Suppressor macrophage treated with lipopolysaccharide for 4 hours (primary cell): ENCODE measurements at regions not wholly inside any gene's neighbourhood (a gene's known extent, or its start where the extent isn't known, plus 50 kb on each side); places are given as distances from the start of the nearest gene placed in this dataset.
"Not testable (repeated sequence)": the region's sequence is repeated elsewhere in the genome, so short reads cannot be mapped to it uniquely, and the experiment has no call there.

Experiments
- DNase-seq: peaks from one replicate; pipeline ENCODE4 v3.0.0-alpha.2; 2020

- DNase-seq: not testable (repeated sequence)
Measured at GRCh38 chrX:89539150-89539549, 382.6 kb upstream of the TGIF2LX start.

- not testable (repeated sequence) for DNase-seq
Measured at GRCh38 chrX:89557146-89557545, 364.6 kb upstream of the TGIF2LX start.

DNA sequence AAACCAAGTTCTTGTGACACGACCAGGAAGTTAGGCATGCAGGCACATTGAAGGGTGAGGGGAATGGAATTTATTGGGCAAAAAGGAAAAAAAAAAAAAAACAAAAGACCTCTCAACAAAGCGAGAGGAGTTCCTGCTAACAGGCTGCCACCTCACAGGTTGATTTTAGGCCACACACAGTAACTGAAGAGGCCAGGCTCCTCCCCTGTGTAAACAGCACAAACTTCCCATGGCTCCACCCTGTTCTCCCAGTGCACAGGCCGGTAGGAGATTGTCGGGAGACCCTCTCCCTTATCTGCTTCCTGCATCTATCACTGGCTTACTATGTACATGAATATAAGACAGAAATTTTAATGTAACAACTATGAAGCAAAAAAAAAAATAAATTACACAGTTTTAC lies 359.6 kb upstream of the TGIF2LX start:
- DNase-seq: not testable (repeated sequence)

GRCh38 chrX:89563107-89563506 lies 358.6 kb upstream of the TGIF2LX start:
- not testable (repeated sequence) for DNase-seq

- not testable (repeated sequence) for DNase-seq
Measured at GRCh38 chrX:89567787-89568186, 353.9 kb upstream of the TGIF2LX start.

- not testable (repeated sequence) for DNase-seq
Measured at GRCh38 chrX:89581868-89582267, 339.8 kb upstream of the TGIF2LX start.

DNA sequence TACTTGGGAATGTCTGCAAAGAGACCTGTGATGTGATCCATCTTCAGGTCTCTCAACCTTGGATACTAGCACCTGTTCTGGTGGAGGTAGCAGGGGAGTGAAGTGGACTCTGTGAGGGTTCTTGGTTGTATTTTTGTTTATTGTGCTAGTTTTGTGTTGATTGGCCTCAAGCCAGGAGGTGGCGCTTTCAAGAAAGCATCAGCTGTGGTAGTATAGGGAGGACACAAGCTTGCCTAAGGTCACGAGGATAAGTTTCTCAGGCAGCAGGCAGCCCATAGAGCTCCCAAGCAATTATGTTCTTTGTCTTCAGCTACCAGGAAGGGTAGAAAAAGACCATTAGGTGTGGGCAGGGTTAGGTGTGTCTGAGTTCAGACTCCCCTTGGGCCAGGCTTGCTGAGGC lies 289.9 kb upstream of the TGIF2LX start:
- DNase-seq: not testable (repeated sequence)

DNA sequence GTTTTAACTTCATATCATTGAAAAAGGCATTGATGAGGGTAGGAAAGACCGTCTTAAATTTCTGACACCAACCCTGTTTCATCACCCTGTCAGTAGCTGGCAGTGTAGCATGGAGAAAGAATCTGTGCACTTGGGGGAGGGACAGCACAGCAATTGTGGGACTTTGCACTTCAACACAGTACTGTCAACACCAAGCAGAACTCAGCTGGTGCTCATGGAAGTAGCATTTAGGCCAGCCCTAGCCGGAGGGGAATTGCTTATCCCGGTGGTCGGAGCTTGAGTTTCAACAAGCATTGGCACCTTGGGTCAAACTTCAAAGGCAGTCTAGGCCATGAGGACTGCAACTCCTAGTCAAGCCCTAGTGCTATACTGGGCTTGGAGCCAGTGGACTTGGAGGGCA lies 285.8 kb upstream of the TGIF2LX start:
- DNase-seq: not testable (repeated sequence)

DNA sequence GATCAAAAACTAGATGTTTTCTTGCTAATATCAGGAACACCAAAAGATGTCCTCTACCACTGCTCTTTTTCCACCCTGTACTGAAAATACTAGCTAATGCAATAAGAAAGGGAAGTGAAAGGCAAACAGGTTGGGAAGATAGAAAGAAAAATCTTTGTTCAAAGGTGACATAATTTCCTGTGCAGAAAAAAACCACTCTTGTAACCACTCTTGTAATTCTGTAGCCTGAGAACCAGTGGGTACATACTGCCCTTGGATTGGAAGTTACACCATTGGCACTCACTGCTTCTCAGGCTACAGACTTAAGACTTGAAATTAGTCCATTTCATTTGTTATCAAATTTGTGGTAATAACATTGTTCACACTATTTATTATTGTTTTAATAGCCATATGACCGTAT lies 263.0 kb upstream of the TGIF2LX start:
- DNase-seq: not testable (repeated sequence)

DNA sequence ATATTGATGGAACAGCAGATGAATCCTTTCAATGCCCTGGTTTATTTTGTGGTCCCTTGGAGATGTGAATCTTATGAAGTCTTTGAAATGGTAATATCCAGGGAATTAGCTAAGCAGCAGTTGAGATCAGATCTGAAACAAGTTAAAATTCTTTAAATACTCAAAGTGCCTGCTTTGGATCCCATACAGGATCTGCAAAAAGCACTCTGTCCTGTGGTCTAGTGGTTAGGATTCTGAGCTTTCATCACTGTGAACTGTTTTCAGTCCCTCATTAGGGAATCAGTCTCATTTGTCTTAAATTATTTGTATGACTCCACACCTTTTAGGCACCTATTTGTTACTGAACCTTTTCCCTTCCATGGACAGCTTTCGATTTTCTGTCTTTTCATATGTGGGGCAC lies 215.2 kb upstream of the TGIF2LX start:
- not testable (repeated sequence) for DNase-seq

DNA sequence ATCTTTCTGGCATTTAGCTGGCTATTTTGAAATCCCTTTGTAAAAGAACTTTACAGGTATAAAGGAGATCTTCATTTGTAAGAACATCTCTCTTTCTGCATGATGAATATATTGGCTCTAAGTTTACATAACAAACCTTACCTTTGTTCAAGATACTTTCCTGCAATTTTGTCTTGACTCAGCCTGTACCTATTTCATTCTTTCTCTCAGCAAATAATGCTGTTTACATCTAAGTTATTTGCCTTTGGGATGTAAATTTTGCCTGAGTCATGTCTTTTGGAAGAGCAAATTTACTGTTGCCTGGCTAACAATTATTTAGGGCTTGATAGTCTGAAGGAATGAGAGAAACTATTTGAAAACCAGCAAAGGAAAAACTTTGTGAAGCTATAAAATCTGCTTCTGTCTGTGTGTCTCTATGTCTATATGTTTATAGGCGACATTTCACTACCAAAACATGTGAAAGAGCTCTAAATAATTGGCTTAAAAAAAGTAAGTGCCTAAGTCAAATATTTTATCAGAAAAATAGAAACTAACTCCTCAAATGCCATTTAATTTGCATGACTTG lies 214.3 kb upstream of the TGIF2LX start:
- not testable (repeated sequence) for DNase-seq

DNA sequence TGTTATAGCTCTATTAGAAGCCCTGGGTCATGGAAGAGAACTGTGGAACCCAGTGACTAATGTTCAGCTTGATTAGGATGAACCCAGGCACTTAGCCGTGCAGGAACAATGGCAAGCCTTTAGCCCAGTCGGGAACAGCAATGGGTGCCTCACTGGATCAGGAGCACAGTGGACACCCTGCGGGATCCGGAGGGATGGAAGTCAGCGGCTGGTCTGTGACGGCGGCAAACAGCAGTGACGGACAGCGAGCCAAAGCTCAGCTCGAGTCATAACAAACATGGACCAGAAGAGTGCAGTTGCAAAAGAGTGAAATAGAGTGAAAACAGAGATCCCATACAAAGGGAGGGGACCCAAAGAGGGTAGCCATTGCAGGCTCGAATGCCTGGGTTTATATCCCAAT lies 187.3 kb upstream of the TGIF2LX start:
- not testable (repeated sequence) for DNase-seq

- DNase-seq: not testable (repeated sequence)
Measured at GRCh38 chrX:89756466-89756865, 165.2 kb upstream of the TGIF2LX start.

DNA sequence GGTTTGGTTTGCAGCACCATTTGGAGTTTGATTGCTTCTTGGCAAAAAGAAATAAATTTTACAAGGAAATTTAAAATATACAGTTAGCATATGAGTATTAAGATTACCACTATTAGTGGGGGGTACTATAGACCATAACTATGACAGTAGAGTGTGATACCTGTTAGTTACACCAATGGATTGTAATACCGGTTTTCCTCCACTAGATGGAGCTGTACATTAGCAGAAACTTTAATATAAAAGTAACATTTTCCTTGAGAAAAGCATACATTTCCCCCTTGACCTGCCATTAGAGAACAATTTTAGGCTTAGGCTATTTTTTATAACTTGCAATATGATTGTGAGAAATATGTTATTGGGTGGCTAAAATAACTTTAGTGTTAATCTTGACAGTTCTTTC lies 163.9 kb upstream of the TGIF2LX start:
- peak; percentile 16 for DNase-seq

- not testable (repeated sequence) for DNase-seq
Measured at GRCh38 chrX:89759076-89759685, 162.5 kb upstream of the TGIF2LX start.

DNA sequence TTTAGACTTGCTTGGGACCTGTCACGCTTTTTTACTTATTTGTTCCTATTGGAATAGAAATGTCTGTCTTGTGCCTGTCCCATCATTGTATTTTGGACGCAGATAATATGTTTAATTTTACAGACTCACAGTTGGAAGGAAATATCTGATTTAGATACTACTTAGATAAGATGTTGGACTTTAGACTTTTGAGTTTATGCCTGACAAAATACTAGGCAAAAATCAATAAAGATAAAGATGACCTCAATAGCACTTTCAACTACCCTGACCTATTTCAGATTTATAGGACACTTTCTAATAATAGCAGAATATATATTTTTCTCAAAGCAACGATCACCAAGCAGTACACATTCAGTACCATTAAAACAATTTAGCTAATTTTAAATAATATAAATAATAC lies 150.1 kb upstream of the TGIF2LX start:
- not testable (repeated sequence) for DNase-seq

- DNase-seq: not testable (repeated sequence)
Measured at GRCh38 chrX:89811440-89811839, 110.3 kb upstream of the TGIF2LX start.

DNA sequence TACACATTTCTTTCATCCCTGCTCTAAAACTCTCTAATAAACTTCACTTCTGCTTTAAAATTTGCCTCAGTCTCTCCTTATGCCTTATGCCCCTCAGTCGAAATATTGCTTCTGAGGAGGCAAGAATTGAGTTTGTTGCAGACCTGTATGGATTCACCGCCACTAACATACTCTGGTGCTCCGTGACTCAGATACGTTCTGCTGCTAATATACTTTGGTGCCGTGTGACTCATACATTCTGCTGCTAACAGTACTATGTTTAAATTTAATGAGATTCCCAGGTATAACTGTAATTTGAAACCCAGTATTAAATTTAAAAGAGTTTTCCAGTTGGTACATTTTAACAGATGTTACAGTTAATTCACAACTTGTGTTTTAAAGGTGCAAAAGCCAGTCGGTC lies 82.0 kb upstream of the TGIF2LX start:
- not testable (repeated sequence) for DNase-seq

DNA sequence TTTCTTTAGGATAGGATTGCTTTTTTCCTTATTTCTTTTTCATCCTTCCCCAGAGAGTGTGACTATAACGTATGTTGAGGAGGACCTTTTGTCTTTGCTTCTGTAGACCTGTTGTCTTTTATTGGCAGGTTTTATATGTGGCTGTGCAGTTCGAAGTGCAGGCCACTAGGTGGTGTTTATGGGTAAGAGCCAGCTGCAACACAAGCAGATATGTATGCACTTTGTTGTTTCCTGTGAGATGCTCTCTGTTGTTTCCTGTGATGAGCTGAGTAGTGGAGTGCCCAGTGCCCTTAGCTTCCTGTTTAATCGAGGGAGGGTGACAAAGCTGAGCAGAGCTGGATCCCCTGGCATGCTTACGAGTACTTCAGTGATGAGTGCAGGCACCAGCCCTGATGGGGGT lies 50.0 kb upstream of the TGIF2LX start:
- peak; percentile 6 for DNase-seq
